GM18861 (cell line): ENCODE measurements at regions not wholly inside any gene's neighbourhood (a gene's known extent, or its start where the extent isn't known, plus 50 kb on each side); places are given as distances from the start of the nearest gene placed in this dataset.
"Not testable (repeated sequence)": the region's sequence is repeated elsewhere in the genome, so short reads cannot be mapped to it uniquely, and the experiment has no call there.

Experiments used
- ATAC-seq: cut with Tn5 transposase; IDR thresholded peaks from one replicate; pipeline ENCODE4 v1.9.1; 2021; ENCODE audit not compliant: unreplicated experiment

DNA sequence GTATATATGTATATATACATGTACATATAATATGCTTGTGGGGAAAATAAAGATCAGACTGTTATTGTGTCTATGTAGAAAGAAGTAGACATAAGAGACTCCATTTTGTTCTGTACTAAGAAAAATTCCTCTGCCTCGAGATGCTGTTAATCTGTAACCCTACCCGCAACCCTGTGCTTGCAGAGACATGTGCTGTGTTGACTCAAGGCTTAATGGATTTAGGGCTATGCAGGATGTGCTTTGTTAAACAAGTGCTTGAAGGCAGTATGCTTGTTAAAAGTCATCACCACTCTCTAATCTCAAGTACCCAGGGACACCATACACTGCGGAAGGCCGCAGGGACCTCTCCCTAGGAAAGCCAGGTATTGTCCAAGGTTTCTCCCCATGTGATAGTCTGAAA is 972.9 kb downstream of the GALC start:
- ATAC-seq, result not testable (repeated sequence)

GRCh38 chr14:87018294-87018693 is 974.7 kb downstream of the GALC start:
- ATAC-seq, result no peak

GRCh38 chr14:87017335-87017734 is 975.6 kb downstream of the GALC start:
- no peak for ATAC-seq

DNA sequence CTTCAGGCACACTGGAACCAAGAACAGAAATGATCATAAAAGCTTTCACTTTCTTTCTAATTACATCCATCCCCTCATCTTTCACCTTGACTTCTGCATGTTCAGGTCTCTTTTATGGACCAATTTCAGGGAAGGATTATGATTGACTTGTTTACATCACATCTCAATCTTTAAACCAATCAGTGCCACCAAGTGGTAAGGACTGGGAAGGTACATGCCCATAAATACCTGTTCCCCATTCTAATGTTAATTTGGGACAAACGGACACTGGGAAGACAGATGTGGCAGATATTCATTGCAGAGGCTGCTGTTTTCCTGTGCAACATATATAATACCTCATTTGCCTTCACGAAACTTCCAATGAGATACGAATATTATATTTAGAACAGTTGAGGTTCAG is 978.1 kb downstream of the GALC start:
- ATAC-seq, result no peak

DNA sequence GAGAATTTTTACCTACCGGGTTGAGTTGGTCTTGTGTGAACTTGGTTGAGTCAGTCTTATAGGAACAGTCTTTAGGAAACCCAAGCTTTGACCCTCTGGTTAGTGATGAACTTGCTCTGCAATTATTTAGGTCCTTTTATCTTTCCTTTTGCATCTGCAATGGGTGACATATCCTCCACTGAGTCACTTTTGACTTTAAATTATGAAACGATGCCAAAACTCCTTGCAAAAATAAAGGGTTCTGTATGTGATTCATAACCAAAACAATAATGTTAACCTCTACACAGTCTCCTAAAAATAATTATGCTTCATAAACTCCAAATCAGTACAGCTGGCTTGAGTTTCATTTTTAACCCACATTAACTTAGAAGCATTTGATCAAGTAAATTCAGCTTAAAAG is 979.4 kb downstream of the GALC start:
- no peak for ATAC-seq

GRCh38 chr14:87008965-87009364 is 984.0 kb downstream of the GALC start:
- no peak for ATAC-seq

DNA sequence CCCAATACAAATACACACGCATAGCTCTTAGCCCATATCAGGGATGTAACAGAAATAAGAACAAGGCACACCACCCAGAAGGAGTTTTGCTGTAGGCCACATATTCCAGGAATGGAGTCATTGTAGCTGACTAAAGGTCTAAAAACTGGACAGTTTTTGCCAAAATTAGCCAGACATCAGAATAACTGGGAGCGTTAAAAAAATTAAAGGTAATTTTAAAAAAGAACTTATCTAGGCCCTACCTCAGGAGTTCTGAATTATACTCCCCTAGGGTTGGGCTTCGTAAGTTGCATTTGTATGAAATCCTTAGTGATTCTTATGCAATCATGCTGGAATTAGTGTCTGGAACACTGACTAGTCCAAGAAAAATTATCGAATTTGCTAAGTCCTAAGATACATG is 987.7 kb downstream of the GALC start:
- no peak for ATAC-seq

GRCh38 chr14:87002776-87003175 is 990.2 kb downstream of the GALC start:
- ATAC-seq, result no peak

DNA sequence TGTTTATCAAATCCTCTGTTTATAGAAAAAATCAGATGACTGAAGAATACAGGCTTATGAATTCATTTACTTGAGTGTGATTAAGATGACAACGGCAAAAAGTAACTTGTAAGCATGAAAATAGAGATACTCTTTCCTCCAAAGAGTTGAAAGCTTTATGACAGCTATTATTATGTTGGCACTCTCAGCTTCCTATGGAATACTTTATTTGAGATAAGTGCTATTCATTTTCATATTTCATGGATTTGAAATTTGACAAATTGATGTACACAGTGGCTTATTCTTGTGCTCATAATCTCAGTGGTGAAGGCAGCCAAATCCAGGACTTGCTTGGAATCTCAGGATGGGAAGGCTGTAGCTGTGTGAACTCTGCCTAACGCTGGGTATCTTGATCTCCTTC is 991.6 kb downstream of the GALC start:
- no peak for ATAC-seq

DNA sequence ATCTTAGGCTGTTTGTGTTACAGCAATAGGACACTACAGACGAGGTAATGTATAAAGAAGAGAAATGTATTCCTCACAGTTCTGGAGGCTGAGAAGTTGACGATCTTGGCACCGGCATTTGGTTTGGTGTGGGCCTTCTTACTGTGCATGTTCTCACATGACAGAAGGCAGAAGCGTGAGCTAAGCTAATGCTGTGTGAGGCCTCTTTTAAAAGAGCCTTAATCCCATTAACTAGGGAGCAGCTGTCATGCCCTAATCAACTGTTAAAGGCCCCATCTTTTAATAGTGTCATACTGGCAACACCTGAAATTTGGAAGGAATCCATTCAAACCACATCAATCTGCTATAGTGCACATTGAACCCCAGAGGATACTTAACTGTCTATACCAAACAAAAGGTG is 992.9 kb downstream of the GALC start:
- ATAC-seq, result no peak

GRCh38 chr14:86999036-86999435 is 993.9 kb downstream of the GALC start:
- no peak for ATAC-seq

DNA sequence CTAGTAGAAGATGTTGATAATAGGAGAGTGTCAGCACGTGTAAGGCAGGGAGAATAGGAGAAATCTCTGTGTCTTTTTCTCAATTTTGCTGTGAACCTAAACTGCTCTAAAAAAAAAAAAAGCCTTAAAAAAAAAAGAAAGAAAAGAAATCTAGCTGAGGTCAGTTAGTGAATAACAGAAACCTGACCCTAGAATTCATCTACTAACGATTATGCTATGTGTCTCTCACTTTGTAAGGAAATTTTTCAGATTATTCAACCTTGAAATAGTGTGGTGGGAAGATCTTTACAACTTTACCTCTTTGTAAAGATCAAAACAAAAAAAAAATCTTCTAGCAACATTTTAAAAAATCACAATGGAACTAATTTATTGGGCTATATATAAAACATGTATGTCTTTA is 995.7 kb downstream of the GALC start:
- ATAC-seq, result no peak

GRCh38 chr14:86990396-86990795 is 1002.6 kb downstream of the GALC start:
- ATAC-seq, result no peak

DNA sequence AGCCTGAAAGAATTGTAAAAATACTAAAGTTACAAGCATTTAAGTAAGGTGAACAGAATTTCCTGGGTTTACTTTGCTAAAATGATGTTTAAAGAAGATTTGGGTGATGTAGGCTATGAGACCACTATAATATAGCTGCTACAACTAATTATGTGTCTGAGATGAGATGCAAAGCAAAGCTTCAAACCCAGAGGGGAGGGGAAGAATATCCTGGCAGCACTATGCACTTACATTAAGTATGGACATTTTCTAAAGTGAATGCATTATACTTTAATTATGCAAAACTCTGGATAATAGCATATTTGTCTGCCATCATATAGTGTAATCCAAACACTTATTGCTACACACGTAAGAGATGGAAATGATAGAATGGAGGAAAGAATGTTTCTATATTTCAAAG is 1003.7 kb downstream of the GALC start:
- ATAC-seq, result no peak

- ATAC-seq, result no peak
These were observed 1005.0 kb downstream of the GALC start for GRCh38 chr14:86987966-86988365.

DNA sequence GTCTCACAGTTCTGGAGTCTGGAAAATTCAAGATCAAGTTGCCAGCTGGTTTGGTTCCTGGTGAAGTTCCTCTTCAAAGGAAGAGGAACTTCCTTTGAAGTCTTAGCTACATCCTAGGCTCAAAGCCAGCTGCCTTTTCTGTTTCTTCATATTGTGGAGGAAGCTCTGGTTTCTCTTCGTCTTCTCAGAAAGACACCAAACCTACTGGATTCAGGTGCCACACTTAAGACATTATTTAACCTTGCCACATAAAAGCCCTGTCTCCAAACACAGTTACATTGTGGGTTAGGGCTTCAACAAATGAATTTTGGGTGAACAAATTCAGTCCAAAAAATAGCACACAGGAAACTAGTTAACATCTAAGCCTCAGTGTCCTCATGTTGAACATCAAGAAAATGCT is 1019.8 kb downstream of the GALC start:
- no peak for ATAC-seq

DNA sequence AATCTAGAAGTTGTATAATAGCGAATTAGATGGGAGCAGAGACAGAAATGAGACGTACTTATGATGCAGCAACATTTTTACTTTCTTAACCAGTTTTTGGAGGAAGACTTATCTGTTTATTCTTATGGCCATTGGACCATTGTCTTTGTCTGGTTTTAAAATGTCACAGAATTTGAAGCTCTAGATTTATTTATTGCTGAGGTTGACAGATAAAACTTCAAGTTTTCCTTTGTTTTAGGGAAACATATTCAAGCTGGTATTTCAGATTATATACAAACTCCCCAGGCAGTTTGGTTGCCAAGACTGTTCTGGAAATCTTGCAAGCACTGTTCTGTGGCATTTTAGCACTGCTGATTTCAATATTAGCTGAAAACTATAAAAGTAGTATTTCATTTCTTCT is 1021.7 kb downstream of the GALC start:
- no peak for ATAC-seq

GRCh38 chr14:86961106-86961716 is 1031.8 kb downstream of the GALC start:
- no peak for ATAC-seq

DNA sequence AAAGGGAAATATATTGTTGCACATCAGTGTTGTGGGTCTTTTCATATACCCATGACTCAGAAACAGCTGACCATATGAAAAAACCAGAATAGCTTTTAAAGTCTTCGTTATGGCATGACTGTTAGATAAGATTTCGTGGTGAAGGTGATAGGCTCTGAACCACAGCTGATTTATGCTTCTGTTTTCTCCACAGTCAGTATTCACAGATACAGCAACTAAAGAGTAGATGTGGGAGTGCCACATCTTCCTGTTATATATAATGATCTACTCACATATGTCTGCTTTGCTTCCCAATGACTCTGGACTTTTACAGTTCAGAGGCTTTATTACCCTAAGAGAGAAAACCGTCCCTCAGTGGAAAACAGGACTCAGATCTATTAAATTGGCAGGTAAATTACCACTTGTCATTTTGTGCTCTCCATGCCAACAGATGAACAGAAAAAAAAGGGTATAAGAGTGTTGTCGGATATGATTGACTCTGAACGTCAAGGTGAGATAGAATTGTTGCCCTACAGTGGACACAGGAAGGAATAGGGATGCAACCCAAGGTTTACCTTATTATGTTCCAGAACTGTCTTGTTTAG is 1037.1 kb downstream of the GALC start:
- no peak for ATAC-seq

- no peak for ATAC-seq
These were observed 1038.4 kb downstream of the GALC start for GRCh38 chr14:86954623-86955022.

DNA sequence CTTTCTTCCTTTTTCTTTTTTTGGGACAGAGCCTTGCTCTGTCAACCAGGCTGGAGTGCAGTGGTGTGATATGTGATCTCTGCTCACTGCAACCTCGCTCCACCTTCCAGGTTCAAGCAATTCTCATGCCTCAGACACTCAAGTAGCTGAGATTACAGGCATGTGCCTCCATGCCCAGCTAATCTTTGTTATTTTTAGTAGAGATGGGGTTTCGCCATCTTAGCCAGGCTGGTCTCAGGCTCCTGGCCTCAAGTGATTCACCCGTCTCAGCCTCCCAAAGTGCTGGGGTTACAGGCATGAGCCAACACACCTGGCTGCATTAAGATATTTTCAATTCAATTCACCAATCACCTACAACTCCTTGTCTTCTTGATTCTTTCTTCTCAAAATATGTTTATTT is 1046.5 kb downstream of the GALC start:
- no peak for ATAC-seq

- ATAC-seq, result no peak
These were observed 1048.5 kb downstream of the GALC start for GRCh38 chr14:86944434-86944833.
